GM19239 (cell line): ENCODE measurements at regions not wholly inside any gene's neighbourhood (a gene's known extent, or its start where the extent isn't known, plus 50 kb on each side); places are given as distances from the start of the nearest gene placed in this dataset.

Experiments
- DNase-seq: peaks from one replicate; pipeline ENCODE4 v3.0.0; 2011; ENCODE audit warnings: low spot score; ENCODE audit not compliant: insufficient read length
- FAIRE-seq: peaks from 2 replicates; lab custom pipeline; 2011; peaks lifted over from hg19 to GRCh38; lab: Jason Lieb, UNC

- no peak for DNase-seq
Measured at GRCh38 chr14:97712471-97712870, 915.3 kb downstream of the VRK1 start.

GRCh38 chr14:97713023-97713422 lies 915.8 kb downstream of the VRK1 start:
- DNase-seq (no peak), FAIRE-seq (no peak)

More at GRCh38 chr14:97712471-97712870, 915.3 kb downstream of the VRK1 start:
- no peak for FAIRE-seq

- DNase-seq (no peak), FAIRE-seq (no peak)
Measured at GRCh38 chr14:97718886-97719442, 921.8 kb downstream of the VRK1 start.

GRCh38 chr14:97719931-97720330 lies 922.7 kb downstream of the VRK1 start:
- FAIRE-seq (no peak), DNase-seq (no peak)

- DNase-seq = no peak
- no peak for FAIRE-seq
Measured at GRCh38 chr14:97723351-97723750, 926.2 kb downstream of the VRK1 start.

- DNase-seq = no peak
- no peak for FAIRE-seq
Measured at GRCh38 chr14:97723819-97724218, 926.6 kb downstream of the VRK1 start.

- FAIRE-seq (no peak), DNase-seq (no peak)
Measured at GRCh38 chr14:97724265-97724731, 927.1 kb downstream of the VRK1 start.

GRCh38 chr14:97726676-97727075 lies 929.5 kb downstream of the VRK1 start:
- DNase-seq (no peak), FAIRE-seq (no peak)

GRCh38 chr14:97730706-97731105 lies 933.5 kb downstream of the VRK1 start:
- no peak for FAIRE-seq
- DNase-seq = no peak

GRCh38 chr14:97731800-97732199 lies 934.6 kb downstream of the VRK1 start:
- DNase-seq (no peak), FAIRE-seq (no peak)

- DNase-seq (no peak), FAIRE-seq (no peak)
Measured at GRCh38 chr14:97747316-97747715, 950.1 kb downstream of the VRK1 start.

GRCh38 chr14:97748616-97749015 lies 951.4 kb downstream of the VRK1 start:
- FAIRE-seq (no peak), DNase-seq (no peak)

GRCh38 chr14:97757491-97757890 lies 960.3 kb downstream of the VRK1 start:
- DNase-seq = no peak
- no peak for FAIRE-seq

- no peak for FAIRE-seq
Measured at GRCh38 chr14:97760050-97760449, 962.9 kb downstream of the VRK1 start.

GRCh38 chr14:97762386-97762785 lies 965.2 kb downstream of the VRK1 start:
- no peak for DNase-seq
- FAIRE-seq = no peak

More at GRCh38 chr14:97760050-97760449, 962.9 kb downstream of the VRK1 start:
- no peak for DNase-seq

- FAIRE-seq = no peak
- no peak for DNase-seq
Measured at GRCh38 chr14:97771340-97772045, 974.3 kb downstream of the VRK1 start.

GRCh38 chr14:97773598-97773997 lies 976.4 kb downstream of the VRK1 start:
- no peak for DNase-seq
- no peak for FAIRE-seq

GRCh38 chr14:97776890-97777558 lies 979.8 kb downstream of the VRK1 start:
- DNase-seq = no peak

GRCh38 chr14:97777622-97778355 lies 980.6 kb downstream of the VRK1 start:
- FAIRE-seq (no peak), DNase-seq (no peak)

More at GRCh38 chr14:97776890-97777558, 979.8 kb downstream of the VRK1 start:
- no peak for FAIRE-seq

GRCh38 chr14:97779140-97779539 lies 982.0 kb downstream of the VRK1 start:
- no peak for FAIRE-seq

GRCh38 chr14:97780804-97781203 lies 983.6 kb downstream of the VRK1 start:
- FAIRE-seq (no peak), DNase-seq (no peak)

More at GRCh38 chr14:97779140-97779539, 982.0 kb downstream of the VRK1 start:
- no peak for DNase-seq
